Progenitor cell of endocrine pancreas (in vitro differentiated cells): ENCODE measurements at regions not wholly inside any gene's neighbourhood (a gene's known extent, or its start where the extent isn't known, plus 50 kb on each side); places are given as distances from the start of the nearest gene placed in this dataset.

Experiments
- DNase-seq: peaks from one replicate; pipeline ENCODE4 v3.0.0; 2021; ENCODE audit warnings: low spot score; ENCODE audit not compliant: unreplicated experiment
- H3K27ac Mint-ChIP-seq: 2 replicates; pipeline ENCODE4 v1.8.0; 2021; ENCODE audit warnings: mild to moderate bottlenecking, moderate library complexity, mixed read lengths
- H3K27me3 Mint-ChIP-seq: 2 replicates; pipeline ENCODE4 v1.8.0; 2021; ENCODE audit warnings: mixed read lengths
- H3K36me3 Mint-ChIP-seq: 2 replicates; pipeline ENCODE4 v1.8.0; 2022; ENCODE audit warnings: mixed read lengths; ENCODE audit not compliant: insufficient read depth
- H3K4me1 Mint-ChIP-seq: 2 replicates; pipeline ENCODE4 v1.8.0; 2021; ENCODE audit warnings: low read depth, mixed read lengths
- H3K4me3 Mint-ChIP-seq: 2 replicates; pipeline ENCODE4 v1.8.0; 2021; ENCODE audit warnings: low read depth, mild to moderate bottlenecking, moderate library complexity, mixed read lengths
- H3K9me3 Mint-ChIP-seq: 2 replicates; pipeline ENCODE4 v1.8.0; 2021; ENCODE audit warnings: low read depth, mixed read lengths
- CTCF ChIP-seq: fragments of 200-600 bp; sonication (generic); IDR thresholded peaks from one replicate; pipeline ENCODE4 v1.5.0; 2021; ENCODE audit warnings: antibody characterized with exemption, mild to moderate bottlenecking; ENCODE audit not compliant: unreplicated experiment

- H3K4me3 Mint-ChIP-seq = no peak overlapping the region
- H3K27me3 Mint-ChIP-seq = no peaks in the 10 kb centered on the region
- DNase-seq = no peak
- peak overlapping the region; percentile 5 for H3K27ac Mint-ChIP-seq
- TF ChIP-seq CTCF = no peak
- H3K4me1 Mint-ChIP-seq = no peaks in the 10 kb centered on the region
- no peaks in the 10 kb centered on the region for H3K9me3 Mint-ChIP-seq
- H3K36me3 Mint-ChIP-seq = no peaks in the 10 kb centered on the region
Observed at GRCh38 chr3:124084022-124084881, 92.3 kb upstream of the ROPN1 start.

- Mint-ChIP-seq H3K4me1 (peaks cover 5% of the 10 kb centered on the region), H3K4me3 (no peak overlapping the region), H3K9me3 (no peaks in the 10 kb centered on the region), H3K36me3 (no peaks in the 10 kb centered on the region), H3K27ac (no peak overlapping the region), H3K27me3 (no peaks in the 10 kb centered on the region)
- no peak for DNase-seq
- TF ChIP-seq CTCF = no peak
Observed at GRCh38 chr3:124088801-124089200, 96.9 kb upstream of the ROPN1 start.

GRCh38 chr3:124089214-124089613, 97.3 kb upstream of the ROPN1 start:
- Mint-ChIP-seq H3K36me3 (no peaks in the 10 kb centered on the region), H3K4me1 (peaks cover 5% of the 10 kb centered on the region), H3K27ac (no peak overlapping the region), H3K4me3 (no peak overlapping the region), H3K9me3 (no peaks in the 10 kb centered on the region), H3K27me3 (no peaks in the 10 kb centered on the region)
- no peak for TF ChIP-seq CTCF
- no peak for DNase-seq

GRCh38 chr3:124091716-124092115, 99.8 kb upstream of the ROPN1 start:
- Mint-ChIP-seq H3K4me3 (no peak overlapping the region), H3K4me1 (peaks cover 5% of the 10 kb centered on the region), H3K36me3 (peaks cover 1% of the 10 kb centered on the region), H3K9me3 (no peaks in the 10 kb centered on the region), H3K27me3 (no peaks in the 10 kb centered on the region), H3K27ac (no peak overlapping the region)
- DNase-seq = no peak
- TF ChIP-seq CTCF = no peak

- Mint-ChIP-seq H3K4me3 (no peak overlapping the region), H3K9me3 (no peaks in the 10 kb centered on the region), H3K4me1 (peaks cover 13% of the 10 kb centered on the region), H3K36me3 (peaks cover 1% of the 10 kb centered on the region), H3K27ac (no peak overlapping the region), H3K27me3 (no peaks in the 10 kb centered on the region)
- DNase-seq = no peak
- TF ChIP-seq CTCF = no peak
Observed at GRCh38 chr3:124092811-124093210, 100.9 kb upstream of the ROPN1 start.
